Neural cell (in vitro differentiated cells): ENCODE measurements at regions not wholly inside any gene's neighbourhood (a gene's known extent, or its start where the extent isn't known, plus 50 kb on each side); places are given as distances from the start of the nearest gene placed in this dataset.
"Not testable (repeated sequence)": the region's sequence is repeated elsewhere in the genome, so short reads cannot be mapped to it uniquely, and the experiment has no call there.

Source experiments
- H2AFZ ChIP-seq: fragments of 200-600, 300-800 bp; sonication (generic), shearing (Covaris generic); 2 replicates; pipeline ENCODE4 v1.6.0; 2014; ENCODE audit warnings: low read depth, mild to moderate bottlenecking, antibody characterized with exemption, low read length, moderate library complexity
- H3F3A ChIP-seq: fragments of 200-600 bp; shearing (Covaris generic); 2 replicates; pipeline ENCODE4 v1.6.1; 2016; ENCODE audit warnings: mild to moderate bottlenecking, moderate library complexity, mixed read lengths, antibody characterized with exemption, low read length; ENCODE audit not compliant: insufficient read depth, poor library complexity, severe bottlenecking
- H3K27ac ChIP-seq: fragments of 200-600, 300-800 bp; sonication (generic), shearing (Covaris generic); 2 replicates; pipeline ENCODE4 v1.5.1; 2014; ENCODE audit warnings: mild to moderate bottlenecking, low read length, moderate library complexity
- H3K27me3 ChIP-seq: fragments of 300-800, 200-600 bp; sonication (generic), shearing (Covaris generic); 2 replicates; pipeline ENCODE4 v1.6.0; 2014; ENCODE audit warnings: mild to moderate bottlenecking, low read depth, low read length, moderate library complexity; ENCODE audit not compliant: insufficient read depth
- H3K36me3 ChIP-seq: fragments of 300-800, 200-600 bp; sonication (generic), shearing (Covaris generic); 2 replicates; pipeline ENCODE4 v1.5.1; 2014; ENCODE audit warnings: mild to moderate bottlenecking, antibody characterized with exemption, low read length, moderate library complexity; ENCODE audit not compliant: insufficient read depth
- H3K4me2 ChIP-seq: fragments of 300-800, 200-600 bp; sonication (generic), shearing (Covaris generic); 2 replicates; pipeline ENCODE4 v1.6.0; 2014; ENCODE audit warnings: mild to moderate bottlenecking, low read length
- H3K4me3 ChIP-seq: fragments of 300-800, 200-600 bp; sonication (generic), shearing (Covaris generic); 2 replicates; pipeline ENCODE4 v1.5.1; 2014; ENCODE audit warnings: mild to moderate bottlenecking, low read length, moderate library complexity
- H3K79me2 ChIP-seq: fragments of 200-600 bp; shearing (Covaris generic); replicated peaks from 2 replicates; pipeline ENCODE4 v1.6.0; 2014; ENCODE audit warnings: mild to moderate bottlenecking, low read length, moderate library complexity; ENCODE audit not compliant: insufficient read depth
- H3K9ac ChIP-seq: fragments of 300-800, 200-600 bp; sonication (generic), shearing (Covaris generic); 2 replicates; pipeline ENCODE4 v1.6.1; 2016; ENCODE audit warnings: mild to moderate bottlenecking, low read length, mixed read lengths
- H3K9me2 ChIP-seq: fragments of 200-600 bp; shearing (Covaris generic); 2 replicates; pipeline ENCODE4 v1.6.1; 2016; ENCODE audit warnings: mild to moderate bottlenecking, low read length, mixed read lengths; ENCODE audit not compliant: insufficient read depth
- H3K9me3 ChIP-seq: fragments of 200-600, 300-800 bp; sonication (generic), shearing (Covaris generic); 2 replicates; pipeline ENCODE4 v1.6.1; 2016; ENCODE audit warnings: mild to moderate bottlenecking, mixed run types, low read length, moderate library complexity, mixed read lengths
- H4K20me1 ChIP-seq: fragments of 200-600 bp; shearing (Covaris generic); 2 replicates; pipeline ENCODE4 v1.6.1; 2016; ENCODE audit warnings: mild to moderate bottlenecking, mixed run types; ENCODE audit not compliant: insufficient read depth
- EP300 ChIP-seq: fragments of 450-650 bp; conservative IDR thresholded peaks from 2 replicates; pipeline ENCODE4 v1.6.1; 2014; ENCODE audit warnings: antibody characterized with exemption, mild to moderate bottlenecking, moderate library complexity; ENCODE audit not compliant: poor library complexity, severe bottlenecking
- EZH2 ChIP-seq: fragments of 200-600, 300-800 bp; shearing (Covaris generic), sonication (generic); IDR thresholded peaks from 2 replicates; pipeline ENCODE4 v1.6.1; 2014; ENCODE audit warnings: antibody characterized with exemption, low read length, borderline replicate concordance, mild to moderate bottlenecking; ENCODE audit not compliant: insufficient read depth, poor library complexity, severe bottlenecking
- MXI1 ChIP-seq: fragments of 450-650 bp; conservative IDR thresholded peaks from 2 replicates; pipeline ENCODE4 v1.6.1; 2014; ENCODE audit warnings: antibody characterized with exemption, mild to moderate bottlenecking; ENCODE audit not compliant: poor library complexity, severe bottlenecking
- POLR2AphosphoS5 ChIP-seq: IDR thresholded peaks from 2 replicates; pipeline ENCODE4 v1.6.1; 2012
- RAD21 ChIP-seq: fragments of 450-650 bp; conservative IDR thresholded peaks from 2 replicates; pipeline ENCODE4 v1.6.1; 2014; ENCODE audit warnings: antibody characterized with exemption, mild to moderate bottlenecking, moderate library complexity
- SMC3 ChIP-seq: fragments of 450-650 bp; conservative IDR thresholded peaks from 2 replicates; pipeline ENCODE4 v1.6.1; 2014; ENCODE audit warnings: antibody characterized with exemption, mild to moderate bottlenecking, moderate library complexity; ENCODE audit not compliant: poor library complexity
- TAF1 ChIP-seq: IDR thresholded peaks from 2 replicates; pipeline ENCODE4 v1.6.1; 2012; ENCODE audit warnings: low read depth
- TF ChIP-seq, protein P1 (sequence below): fragments of 450-650 bp; IDR thresholded peaks from 2 replicates; pipeline ENCODE4 v1.5.1; 2014; ENCODE audit warnings: antibody characterized with exemption, mild to moderate bottlenecking, moderate library complexity; ENCODE audit not compliant: poor library complexity, severe bottlenecking
- TF ChIP-seq, protein P2 (sequence below): IDR thresholded peaks from 2 replicates; pipeline ENCODE4 v1.6.1; 2012; ENCODE audit warnings: borderline replicate concordance

DNA sequence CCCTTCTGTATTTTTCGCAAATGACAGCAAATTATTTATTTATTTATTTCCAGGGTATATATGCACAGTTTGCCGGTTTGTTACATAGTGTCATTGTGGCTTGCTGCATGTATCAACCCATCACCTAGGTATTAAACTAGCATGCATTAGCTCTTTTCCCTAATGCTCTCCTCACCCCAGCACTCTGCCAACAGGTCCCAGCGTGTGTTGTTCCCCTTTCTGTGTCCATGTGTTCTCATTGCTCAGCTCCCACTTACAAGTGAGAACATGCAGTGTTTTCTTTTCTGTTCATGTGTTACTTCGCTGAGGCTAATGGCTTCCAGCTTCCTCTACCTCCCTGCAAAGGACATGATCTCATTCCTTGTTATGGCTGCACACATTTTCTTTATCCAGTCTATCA lies 592.3 kb downstream of the TRIB2 start:
- H3K4me2 ChIP-seq = no peak overlapping the region
- H3K9me3 ChIP-seq = peaks cover 8% of the 10 kb centered on the region
- H3K27me3 ChIP-seq = no peaks in the 10 kb centered on the region
- H3K9me2 ChIP-seq = no peaks in the 10 kb centered on the region
- no peak overlapping the region for H2AFZ ChIP-seq
- no peak overlapping the region for H3K4me3 ChIP-seq
- H3F3A ChIP-seq = no peaks in the 10 kb centered on the region
- H3K79me2 ChIP-seq = no peaks in the 10 kb centered on the region
- H4K20me1 ChIP-seq = no peaks in the 10 kb centered on the region
- H3K36me3 ChIP-seq = no peaks in the 10 kb centered on the region
- no peak overlapping the region for H3K27ac ChIP-seq
- TF ChIP-seq MXI1 (no peak), POLR2AphosphoS5 (no peak)
- TF ChIP-seq, protein P1, sequence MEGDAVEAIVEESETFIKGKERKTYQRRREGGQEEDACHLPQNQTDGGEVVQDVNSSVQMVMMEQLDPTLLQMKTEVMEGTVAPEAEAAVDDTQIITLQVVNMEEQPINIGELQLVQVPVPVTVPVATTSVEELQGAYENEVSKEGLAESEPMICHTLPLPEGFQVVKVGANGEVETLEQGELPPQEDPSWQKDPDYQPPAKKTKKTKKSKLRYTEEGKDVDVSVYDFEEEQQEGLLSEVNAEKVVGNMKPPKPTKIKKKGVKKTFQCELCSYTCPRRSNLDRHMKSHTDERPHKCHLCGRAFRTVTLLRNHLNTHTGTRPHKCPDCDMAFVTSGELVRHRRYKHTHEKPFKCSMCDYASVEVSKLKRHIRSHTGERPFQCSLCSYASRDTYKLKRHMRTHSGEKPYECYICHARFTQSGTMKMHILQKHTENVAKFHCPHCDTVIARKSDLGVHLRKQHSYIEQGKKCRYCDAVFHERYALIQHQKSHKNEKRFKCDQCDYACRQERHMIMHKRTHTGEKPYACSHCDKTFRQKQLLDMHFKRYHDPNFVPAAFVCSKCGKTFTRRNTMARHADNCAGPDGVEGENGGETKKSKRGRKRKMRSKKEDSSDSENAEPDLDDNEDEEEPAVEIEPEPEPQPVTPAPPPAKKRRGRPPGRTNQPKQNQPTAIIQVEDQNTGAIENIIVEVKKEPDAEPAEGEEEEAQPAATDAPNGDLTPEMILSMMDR = no peak
- H3K9ac ChIP-seq = no peak overlapping the region

DNA sequence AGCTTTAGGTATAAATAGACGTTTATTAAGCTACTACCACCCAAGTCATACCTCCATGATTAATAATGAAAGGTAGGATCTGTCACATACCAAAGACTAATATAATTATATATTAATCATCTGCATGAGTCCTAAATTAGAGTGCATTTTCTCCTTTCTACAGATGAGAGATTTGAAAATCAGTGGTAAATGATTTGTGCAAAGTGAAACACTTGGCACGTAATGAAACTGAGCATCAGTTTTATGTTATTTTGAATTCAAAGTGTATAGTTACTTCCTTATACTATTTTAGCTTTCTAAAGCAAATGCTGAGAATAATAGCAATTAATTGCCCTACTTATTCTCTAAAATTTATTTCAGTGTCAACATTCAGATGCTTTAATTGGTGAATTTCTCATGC lies 615.3 kb downstream of the TRIB2 start:
- Histone ChIP-seq H3K36me3 (no peaks in the 10 kb centered on the region), H3K79me2 (no peaks in the 10 kb centered on the region), H3K27me3 (no peaks in the 10 kb centered on the region), H3K9me2 (no peaks in the 10 kb centered on the region), H3K9me3 (no peaks in the 10 kb centered on the region), H3K4me2 (no peak overlapping the region), H3K4me3 (no peak overlapping the region), H4K20me1 (no peaks in the 10 kb centered on the region), H3K9ac (no peak overlapping the region), H2AFZ (no peak overlapping the region), H3F3A (no peaks in the 10 kb centered on the region), H3K27ac (no peak overlapping the region)
- TF ChIP-seq EP300 (no peak), EZH2 (no peak), RAD21 (no peak)

DNA sequence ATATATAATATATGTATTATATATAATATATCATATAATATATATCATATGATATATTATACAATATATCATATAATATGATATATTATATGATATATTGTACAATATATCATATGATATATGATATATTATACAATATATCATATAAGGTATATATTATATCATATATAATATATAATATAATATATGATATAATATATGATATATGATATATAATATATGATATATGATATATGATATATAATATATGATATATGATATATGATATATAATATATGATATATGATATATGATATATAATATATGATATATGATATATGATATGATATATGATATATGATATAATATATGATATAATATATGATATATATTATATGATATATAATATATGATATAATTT lies 617.3 kb downstream of the TRIB2 start:
- H3K79me2 ChIP-seq, H3K4me2 ChIP-seq, H3K36me3 ChIP-seq, H3F3A ChIP-seq, H3K27ac ChIP-seq, H3K27me3 ChIP-seq, H3K9me3 ChIP-seq, H3K9me2 ChIP-seq, H3K9ac ChIP-seq, H2AFZ ChIP-seq, H4K20me1 ChIP-seq, H3K4me3 ChIP-seq: not testable (repeated sequence)

DNA sequence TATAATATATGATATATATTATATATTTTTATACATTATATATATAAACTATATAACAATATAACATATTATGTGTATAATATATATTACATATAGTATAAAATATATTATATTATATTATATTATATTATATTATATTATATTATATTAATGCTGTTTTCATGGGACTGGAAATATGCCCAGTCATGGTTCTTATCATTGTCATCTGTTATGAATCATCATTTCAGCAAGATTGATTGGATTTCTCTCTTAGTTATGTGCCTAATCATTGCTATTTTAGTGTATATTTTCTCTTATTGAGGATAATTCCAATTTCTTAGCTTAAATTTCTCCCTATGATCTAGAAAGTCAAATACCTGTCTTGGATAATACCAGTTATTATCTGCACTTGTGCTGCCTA lies 617.8 kb downstream of the TRIB2 start:
- no peaks in the 10 kb centered on the region for H3K9me2 ChIP-seq
- H4K20me1 ChIP-seq = no peaks in the 10 kb centered on the region
- H3K4me3 ChIP-seq = no peak overlapping the region
- no peaks in the 10 kb centered on the region for H3K9me3 ChIP-seq
- H3K27me3 ChIP-seq = no peaks in the 10 kb centered on the region
- TF ChIP-seq EZH2 = no peak
- TF ChIP-seq TAF1 = no peak
- no peak for TF ChIP-seq MXI1
- TF ChIP-seq POLR2AphosphoS5 = no peak
- TF ChIP-seq RAD21 = no peak
- no peak for TF ChIP-seq SMC3
- TF ChIP-seq EP300 = no peak
- TF ChIP-seq, protein P1 = no peak
- TF ChIP-seq, protein P2, sequence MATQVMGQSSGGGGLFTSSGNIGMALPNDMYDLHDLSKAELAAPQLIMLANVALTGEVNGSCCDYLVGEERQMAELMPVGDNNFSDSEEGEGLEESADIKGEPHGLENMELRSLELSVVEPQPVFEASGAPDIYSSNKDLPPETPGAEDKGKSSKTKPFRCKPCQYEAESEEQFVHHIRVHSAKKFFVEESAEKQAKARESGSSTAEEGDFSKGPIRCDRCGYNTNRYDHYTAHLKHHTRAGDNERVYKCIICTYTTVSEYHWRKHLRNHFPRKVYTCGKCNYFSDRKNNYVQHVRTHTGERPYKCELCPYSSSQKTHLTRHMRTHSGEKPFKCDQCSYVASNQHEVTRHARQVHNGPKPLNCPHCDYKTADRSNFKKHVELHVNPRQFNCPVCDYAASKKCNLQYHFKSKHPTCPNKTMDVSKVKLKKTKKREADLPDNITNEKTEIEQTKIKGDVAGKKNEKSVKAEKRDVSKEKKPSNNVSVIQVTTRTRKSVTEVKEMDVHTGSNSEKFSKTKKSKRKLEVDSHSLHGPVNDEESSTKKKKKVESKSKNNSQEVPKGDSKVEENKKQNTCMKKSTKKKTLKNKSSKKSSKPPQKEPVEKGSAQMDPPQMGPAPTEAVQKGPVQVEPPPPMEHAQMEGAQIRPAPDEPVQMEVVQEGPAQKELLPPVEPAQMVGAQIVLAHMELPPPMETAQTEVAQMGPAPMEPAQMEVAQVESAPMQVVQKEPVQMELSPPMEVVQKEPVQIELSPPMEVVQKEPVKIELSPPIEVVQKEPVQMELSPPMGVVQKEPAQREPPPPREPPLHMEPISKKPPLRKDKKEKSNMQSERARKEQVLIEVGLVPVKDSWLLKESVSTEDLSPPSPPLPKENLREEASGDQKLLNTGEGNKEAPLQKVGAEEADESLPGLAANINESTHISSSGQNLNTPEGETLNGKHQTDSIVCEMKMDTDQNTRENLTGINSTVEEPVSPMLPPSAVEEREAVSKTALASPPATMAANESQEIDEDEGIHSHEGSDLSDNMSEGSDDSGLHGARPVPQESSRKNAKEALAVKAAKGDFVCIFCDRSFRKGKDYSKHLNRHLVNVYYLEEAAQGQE = no peak
- no peak overlapping the region for H2AFZ ChIP-seq
- no peaks in the 10 kb centered on the region for H3K36me3 ChIP-seq
- H3K9ac ChIP-seq = no peak overlapping the region
- H3K79me2 ChIP-seq = no peaks in the 10 kb centered on the region
- no peak overlapping the region for H3K27ac ChIP-seq
- H3K4me2 ChIP-seq = no peak overlapping the region
- no peaks in the 10 kb centered on the region for H3F3A ChIP-seq
